ENCODE measurements at regions not wholly inside any gene's neighbourhood (a gene's known extent, or its start where the extent isn't known, plus 50 kb on each side); places are given as distances from the start of the nearest gene placed in this dataset.

GRCh38 chr3:72421786-72422185, 426.5 kb downstream of the SHQ1 start:
- DNase-seq, result no peak

- DNase-seq, result no peak
Observed at GRCh38 chr3:72421126-72421525, 427.1 kb downstream of the SHQ1 start.

GRCh38 chr3:72418856-72419255, 429.4 kb downstream of the SHQ1 start:
- DNase-seq, result no peak

- peak; percentile 56 for DNase-seq
Observed at GRCh38 chr3:72418244-72418643, 430.0 kb downstream of the SHQ1 start.

GRCh38 chr3:72414481-72415016, 433.7 kb downstream of the SHQ1 start:
- no peak for DNase-seq

GRCh38 chr3:72413228-72413627, 435.0 kb downstream of the SHQ1 start:
- no peak for DNase-seq

- DNase-seq, result no peak
Observed at GRCh38 chr3:72412340-72412956, 435.8 kb downstream of the SHQ1 start.

GRCh38 chr3:72411843-72412242, 436.4 kb downstream of the SHQ1 start:
- no peak for DNase-seq

GRCh38 chr3:72411126-72411525, 437.1 kb downstream of the SHQ1 start:
- DNase-seq, result no peak

- DNase-seq, result no peak
Observed at GRCh38 chr3:72408983-72409779, 439.1 kb downstream of the SHQ1 start.

- DNase-seq, result no peak
Observed at GRCh38 chr3:72407766-72408165, 440.5 kb downstream of the SHQ1 start.

GRCh38 chr3:72405943-72406566, 442.2 kb downstream of the SHQ1 start:
- no peak for DNase-seq

- no peak for DNase-seq
Observed at GRCh38 chr3:72401005-72401545, 447.2 kb downstream of the SHQ1 start.

- DNase-seq, result no peak
Observed at GRCh38 chr3:72398781-72399180, 449.5 kb downstream of the SHQ1 start.

- DNase-seq, result no peak
Observed at GRCh38 chr3:72397586-72397985, 450.7 kb downstream of the SHQ1 start.

- DNase-seq, result no peak
Observed at GRCh38 chr3:72396899-72397298, 451.3 kb downstream of the SHQ1 start.

GRCh38 chr3:72395776-72396311, 452.4 kb downstream of the SHQ1 start:
- no peak for DNase-seq

- DNase-seq, result no peak
Observed at GRCh38 chr3:72393455-72393854, 454.8 kb downstream of the SHQ1 start.

GRCh38 chr3:72391659-72392058, 456.6 kb downstream of the SHQ1 start:
- DNase-seq, result no peak

- no peak for DNase-seq
Observed at GRCh38 chr3:72390841-72391240, 457.4 kb downstream of the SHQ1 start.

GRCh38 chr3:72388644-72389043, 459.6 kb downstream of the SHQ1 start:
- no peak for DNase-seq

GRCh38 chr3:72388117-72388516, 460.1 kb downstream of the SHQ1 start:
- no peak for DNase-seq

GRCh38 chr3:72386327-72387000, 461.8 kb downstream of the SHQ1 start:
- no peak for DNase-seq

Data from CD4-positive, alpha-beta T cell treated with Interleukin-4 for 4 hours (primary cell).